GM18951 (cell line): ENCODE measurements at regions not wholly inside any gene's neighbourhood (a gene's known extent, or its start where the extent isn't known, plus 50 kb on each side); places are given as distances from the start of the nearest gene placed in this dataset.

Source experiments
- POLR2A ChIP-seq: IDR thresholded peaks from 4 replicates; pipeline ENCODE4 v1.6.1; 2011; ENCODE audit warnings: mild to moderate bottlenecking; ENCODE audit not compliant: insufficient read length, insufficient read depth; ENCODE audit errors: extremely low read depth
- in situ Hi-C: fragments of 300-500 bp; cut with MboI; formaldehyde crosslinking; loops from one replicate; pipeline ENCODE4 v1.12.0; 2022; ENCODE audit warnings: low sequenced_read_pairs, mixed read lengths, inconsistent platforms; ENCODE audit not compliant: unreplicated experiment

DNA sequence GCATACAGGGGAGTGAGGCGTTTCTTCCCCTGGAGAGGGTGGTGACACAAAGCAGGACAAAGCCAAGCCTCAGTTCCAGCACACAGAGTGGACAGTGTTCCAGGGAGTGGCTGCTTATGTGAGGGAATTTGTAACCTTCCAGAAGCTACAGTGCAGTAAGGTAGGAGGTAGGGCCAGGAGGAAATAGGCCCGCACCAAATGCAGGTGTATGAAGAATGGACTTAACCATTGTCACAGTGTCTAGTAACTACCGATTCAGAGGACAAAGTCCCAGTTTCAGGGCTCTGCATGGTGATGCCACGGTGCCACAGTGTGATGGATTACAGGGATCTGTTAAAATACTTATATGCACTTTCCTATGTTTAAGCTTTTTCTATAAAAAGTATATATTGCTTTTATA lies 135.3 kb downstream of the ZIC5 start:
- in situ Hi-C loops = no loop called here
- TF ChIP-seq POLR2A = no peak

DNA sequence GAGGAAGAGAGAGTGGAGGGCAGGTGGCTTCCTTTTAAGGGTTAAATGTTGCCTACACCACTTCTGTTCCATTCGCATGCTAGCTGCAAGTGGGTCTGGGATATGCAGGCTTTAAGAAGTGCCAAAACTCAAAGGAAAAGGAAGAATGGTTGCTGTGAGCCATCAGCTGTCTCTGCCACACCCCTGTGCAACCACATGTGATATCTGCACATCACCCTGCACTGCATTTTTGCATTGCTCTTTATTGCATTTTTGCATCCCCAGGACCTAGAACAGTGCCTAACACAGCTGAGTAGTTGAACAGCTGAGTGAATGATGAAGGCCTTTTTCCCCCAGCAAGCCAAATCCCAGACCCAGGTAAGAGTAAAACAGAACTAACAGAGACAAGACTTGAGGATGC lies 136.1 kb downstream of the ZIC5 start:
- TF ChIP-seq POLR2A = no peak
- in situ Hi-C loops = no loop called here

GRCh38 chr13:99834246-99834645 lies 137.3 kb downstream of the ZIC5 start:
- no peak for TF ChIP-seq POLR2A
- in situ Hi-C loops = no loop called here

DNA sequence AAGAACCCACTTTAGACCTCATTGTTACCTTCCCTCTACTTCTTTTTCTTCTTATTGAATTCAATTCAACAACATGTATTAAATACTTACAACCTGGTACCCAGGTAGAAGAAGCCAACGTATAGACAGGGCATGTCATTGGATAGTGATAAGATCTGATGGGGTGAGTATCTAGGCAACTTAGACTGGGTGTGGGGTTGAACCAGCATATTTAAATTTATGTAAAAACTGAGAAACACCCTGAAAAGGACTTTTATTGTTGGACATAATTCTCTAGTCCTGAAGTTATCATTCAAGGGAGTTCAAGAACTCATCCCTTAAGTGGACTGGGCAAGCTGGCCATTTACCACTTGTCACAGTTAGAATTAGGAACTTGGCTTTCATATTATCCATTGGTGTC lies 139.2 kb downstream of the ZIC5 start:
- TF ChIP-seq POLR2A = no peak
- in situ Hi-C loops = no loop called here

- no peak for TF ChIP-seq POLR2A
- in situ Hi-C loops = no loop called here
Observed at GRCh38 chr13:99830931-99831330, 140.6 kb downstream of the ZIC5 start.

DNA sequence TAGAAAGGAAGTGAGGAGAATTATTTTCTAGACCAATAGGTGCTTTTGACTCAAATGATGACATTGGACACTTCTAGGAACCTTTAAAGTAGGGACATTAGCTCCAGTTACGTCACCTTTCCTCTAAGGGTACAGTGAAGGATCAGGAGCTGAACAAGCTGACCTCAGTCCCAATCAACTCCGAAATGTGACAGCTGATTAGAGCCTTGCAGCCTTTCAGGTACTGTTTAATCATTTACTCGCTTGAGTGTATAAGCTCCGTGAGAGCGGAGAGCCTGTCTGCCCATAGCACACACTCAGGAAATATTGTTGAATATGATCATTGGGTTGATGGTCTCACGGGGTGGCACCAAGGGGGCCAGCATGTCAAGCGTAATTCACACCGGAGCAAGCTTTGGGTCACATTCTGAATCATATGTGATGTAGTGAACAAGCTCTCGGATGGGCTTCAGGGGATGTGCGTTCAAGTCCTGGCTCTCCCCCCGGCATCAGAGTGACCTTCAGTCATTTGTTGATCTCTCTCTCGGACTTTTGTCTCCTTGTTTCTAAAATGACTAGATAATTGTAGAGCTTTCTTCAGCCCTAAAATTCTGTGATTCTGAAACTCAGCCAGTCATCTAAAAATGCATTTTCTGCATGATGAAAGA lies 141.9 kb downstream of the ZIC5 start:
- in situ Hi-C loops = no loop called here

DNA sequence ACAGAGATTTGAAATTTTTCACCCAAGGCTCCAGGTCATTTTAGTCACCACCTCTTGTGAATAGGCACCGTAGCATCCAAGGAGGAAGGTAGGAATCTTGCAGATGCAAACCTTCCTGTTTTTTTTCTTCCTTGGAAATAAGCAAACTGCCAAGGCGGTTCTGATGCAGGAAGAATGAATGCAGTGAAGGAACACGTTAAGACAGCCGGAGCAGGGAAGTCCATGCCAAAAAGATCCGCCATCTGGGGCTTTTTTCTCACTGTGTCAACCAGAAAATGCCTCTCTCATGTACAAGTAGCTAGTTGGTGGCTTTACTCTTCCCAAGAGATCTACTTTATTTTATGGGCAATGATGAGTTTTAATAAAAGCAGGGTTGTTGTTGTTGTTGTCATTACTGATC lies 142.4 kb downstream of the ZIC5 start:
- in situ Hi-C loops = no loop called here
- no peak for TF ChIP-seq POLR2A

More for the DNA sequence above, 141.9 kb downstream of the ZIC5 start:
- TF ChIP-seq POLR2A = no peak

GRCh38 chr13:99828735-99829134 lies 142.8 kb downstream of the ZIC5 start:
- no peak for TF ChIP-seq POLR2A
- in situ Hi-C loops = no loop called here

- in situ Hi-C loops = no loop called here
- no peak for TF ChIP-seq POLR2A
Observed at GRCh38 chr13:99828123-99828522, 143.4 kb downstream of the ZIC5 start.

DNA sequence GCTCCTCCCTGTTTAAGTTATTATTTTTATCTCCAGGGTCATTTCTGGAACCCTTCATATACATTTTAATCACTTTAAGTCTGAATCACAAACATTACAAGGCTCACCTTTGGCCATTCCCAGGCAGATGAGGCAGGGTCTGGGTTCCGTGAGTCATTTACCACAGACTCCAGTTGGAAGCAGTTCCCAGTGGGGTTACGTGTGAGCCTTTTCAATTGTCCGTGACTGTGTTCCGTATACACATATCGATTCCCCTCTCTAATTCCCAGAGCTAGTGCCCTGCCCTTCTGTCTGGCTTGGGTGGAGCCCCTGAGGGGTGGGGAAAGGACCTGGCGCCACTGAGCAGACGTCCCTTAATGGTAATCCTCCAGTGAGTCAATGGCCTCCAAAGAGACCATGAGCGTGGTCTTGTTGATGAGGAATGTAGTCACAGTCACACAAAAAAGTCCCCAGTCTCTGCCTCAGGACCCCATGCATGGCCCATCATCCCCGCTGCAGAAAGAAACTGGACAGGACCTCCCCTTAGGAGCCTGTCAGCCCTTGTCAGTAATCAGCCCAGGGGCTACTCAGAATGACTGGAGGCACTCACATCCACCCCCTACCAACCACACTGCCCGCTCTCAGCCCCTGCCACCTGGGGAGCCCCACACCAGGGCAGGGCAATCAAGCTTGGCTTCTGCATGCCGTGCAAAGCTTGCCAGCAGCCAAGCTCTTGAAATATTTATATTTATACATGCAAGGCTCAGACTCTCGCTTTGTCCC lies 144.4 kb downstream of the ZIC5 start:
- in situ Hi-C loops = no loop called here
- TF ChIP-seq POLR2A = no peak

DNA sequence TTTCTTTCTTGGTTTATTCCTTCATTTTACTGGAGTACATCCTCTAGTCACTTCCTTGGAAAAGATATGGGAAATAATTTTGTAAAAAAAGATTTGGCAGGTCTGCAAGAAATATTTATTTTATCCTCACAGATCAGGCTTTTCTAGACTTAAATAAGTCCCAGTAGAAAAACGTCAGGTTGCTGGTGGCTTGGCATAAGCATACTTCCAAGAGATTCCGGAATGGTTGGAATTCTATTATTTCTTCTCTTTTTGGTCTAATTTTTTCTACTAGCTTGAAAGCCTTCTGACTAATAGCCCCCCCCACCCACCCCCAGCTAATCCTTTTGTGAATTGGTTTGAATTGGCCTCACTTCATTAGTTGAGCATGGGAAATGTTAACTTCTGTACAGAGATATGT lies 147.6 kb downstream of the ZIC5 start:
- in situ Hi-C loops = no loop called here

DNA sequence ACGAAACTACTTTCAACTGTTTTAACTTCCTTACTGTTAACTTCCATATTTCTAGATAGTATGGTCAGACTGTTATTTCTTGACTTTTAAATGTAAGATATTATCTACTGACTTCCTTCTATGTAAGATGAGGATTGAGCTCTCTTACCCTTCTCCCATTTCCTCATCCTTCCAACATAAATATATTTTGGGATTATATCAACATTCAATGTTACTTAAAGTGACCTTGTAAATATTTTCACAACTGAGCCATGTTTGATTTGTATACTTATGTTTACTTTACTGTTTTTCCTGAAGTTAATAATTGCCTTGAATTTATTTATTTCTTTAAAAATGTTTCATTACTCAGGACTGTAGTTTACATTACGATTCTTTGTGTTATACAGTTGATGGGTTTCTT lies 148.7 kb downstream of the ZIC5 start:
- in situ Hi-C loops = no loop called here
- TF ChIP-seq POLR2A = no peak

More for the DNA sequence above, 147.6 kb downstream of the ZIC5 start:
- no peak for TF ChIP-seq POLR2A

GRCh38 chr13:99821741-99822140 lies 149.8 kb downstream of the ZIC5 start:
- in situ Hi-C loops = no loop called here
- no peak for TF ChIP-seq POLR2A

GRCh38 chr13:99819967-99820366 lies 151.6 kb downstream of the ZIC5 start:
- TF ChIP-seq POLR2A = no peak
- in situ Hi-C loops = no loop called here
